ENCODE measurements at regions not wholly inside any gene's neighbourhood (a gene's known extent, or its start where the extent isn't known, plus 50 kb on each side); places are given as distances from the start of the nearest gene placed in this dataset.

GRCh38 chr3:69454204-69454787 lies 68.4 kb upstream of the FRMD4B start:
- DNase-seq (no peak), ATAC-seq (peak; percentile 44)
- Histone ChIP-seq H3K4me1 (no peaks in the 10 kb centered on the region), H3K27me3 (no peaks in the 10 kb centered on the region), H3K4me3 (no peak overlapping the region), H3K36me3 (no peaks in the 10 kb centered on the region), H3K9me3 (no peaks in the 10 kb centered on the region), H3K27ac (no peak overlapping the region)
- TF ChIP-seq CTCF (IDR thresholded peaks at IDR 0.05) = no peak
- intact Hi-C loops (cut with DNase I) = no loop called here

- H3K36me3 ChIP-seq = no peaks in the 10 kb centered on the region
- H3K27me3 ChIP-seq = no peaks in the 10 kb centered on the region
- ATAC-seq = no peak
- DNase-seq = no peak
- no peaks in the 10 kb centered on the region for H3K4me1 ChIP-seq
- no peak overlapping the region for H3K4me3 ChIP-seq
- intact Hi-C loops (cut with DNase I) = no loop called here
- no peaks in the 10 kb centered on the region for H3K9me3 ChIP-seq
- no peak for TF ChIP-seq CTCF (IDR thresholded peaks at IDR 0.05)
- no peak overlapping the region for H3K27ac ChIP-seq
Measured at GRCh38 chr3:69452295-69452694, 66.4 kb upstream of the FRMD4B start.

- intact Hi-C loops (cut with DNase I) = no loop called here
- ATAC-seq = no peak
- no peak for DNase-seq
- Histone ChIP-seq H3K9me3 (no peaks in the 10 kb centered on the region), H3K4me1 (no peaks in the 10 kb centered on the region), H3K4me3 (no peak overlapping the region), H3K27me3 (no peaks in the 10 kb centered on the region), H3K27ac (no peak overlapping the region), H3K36me3 (no peaks in the 10 kb centered on the region)
- TF ChIP-seq CTCF (IDR thresholded peaks at IDR 0.05) = no peak
Measured at GRCh38 chr3:69451594-69451993, 65.7 kb upstream of the FRMD4B start.

GRCh38 chr3:69448877-69449276 lies 63.0 kb upstream of the FRMD4B start:
- Histone ChIP-seq H3K9me3 (no peaks in the 10 kb centered on the region), H3K4me3 (no peak overlapping the region), H3K36me3 (no peaks in the 10 kb centered on the region), H3K4me1 (no peaks in the 10 kb centered on the region), H3K27me3 (no peaks in the 10 kb centered on the region), H3K27ac (no peak overlapping the region)
- intact Hi-C loops (cut with DNase I) = no loop called here
- no peak for DNase-seq
- ATAC-seq = no peak
- no peak for TF ChIP-seq CTCF (IDR thresholded peaks at IDR 0.05)

- H3K36me3 ChIP-seq = no peaks in the 10 kb centered on the region
- H3K27ac ChIP-seq = no peak overlapping the region
- DNase-seq = no peak
- intact Hi-C loops (cut with DNase I) = no loop called here
- no peak overlapping the region for H3K4me3 ChIP-seq
- TF ChIP-seq CTCF (IDR thresholded peaks at IDR 0.05) = no peak
- no peaks in the 10 kb centered on the region for H3K9me3 ChIP-seq
- H3K27me3 ChIP-seq = no peaks in the 10 kb centered on the region
- ATAC-seq = no peak
- H3K4me1 ChIP-seq = no peaks in the 10 kb centered on the region
Measured at GRCh38 chr3:69446402-69447072, 60.6 kb upstream of the FRMD4B start.

All from upper lobe of right lung (tissue), 1 donor.